ENCODE measurements at regions not wholly inside any gene's neighbourhood (a gene's known extent, or its start where the extent isn't known, plus 50 kb on each side); places are given as distances from the start of the nearest gene placed in this dataset.

DNA sequence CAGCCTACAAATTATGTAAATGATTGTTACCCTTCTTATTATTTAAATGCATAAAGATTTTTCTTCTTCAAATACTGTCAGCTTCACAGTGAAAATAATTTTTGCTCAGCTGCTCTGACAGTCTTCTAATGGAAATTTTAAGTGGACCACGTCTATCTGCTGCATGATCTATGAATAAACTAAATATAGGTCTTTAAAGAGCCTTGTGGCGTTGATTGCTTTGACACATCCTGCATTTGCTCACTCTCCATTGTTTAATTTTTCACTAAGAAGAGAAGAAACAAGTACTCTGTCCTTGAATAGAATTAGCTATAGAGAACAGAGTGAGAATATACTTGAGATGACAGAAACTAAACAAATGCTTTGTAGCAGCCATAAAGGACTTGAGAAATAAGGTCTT is 826.1 kb downstream of the MRPL39 start:
- no peak for TF ChIP-seq POLR2A (IDR thresholded peaks at IDR 0.05)
- TF ChIP-seq CTCF (IDR thresholded peaks at IDR 0.05): no peak
- no peak for TF ChIP-seq POLR2AphosphoS5 (IDR thresholded peaks at IDR 0.05)
